ENCODE measurements at regions not wholly inside any gene's neighbourhood (a gene's known extent, or its start where the extent isn't known, plus 50 kb on each side); places are given as distances from the start of the nearest gene placed in this dataset.

GRCh38 chr3:5489536-5489935, 302.0 kb downstream of the EDEM1 start:
- Histone ChIP-seq H3F3A (ENCODE audit: insufficient read depth, low read length, poor library complexity, severe bottlenecking) (no peaks in the 10 kb centered on the region), H3K4me3 (ENCODE audit: low read length) (no peak overlapping the region), H3K9ac (ENCODE audit: low read length) (no peak overlapping the region), H3K36me3 (ENCODE audit: insufficient read depth, low read length) (no peaks in the 10 kb centered on the region), H3K79me2 (replicated peaks; ENCODE audit: insufficient read depth, low read length) (no peaks in the 10 kb centered on the region), H3K9me2 (ENCODE audit: insufficient read depth, low read length) (no peaks in the 10 kb centered on the region), H4K20me1 (ENCODE audit: insufficient read depth) (no peaks in the 10 kb centered on the region), H3K27ac (ENCODE audit: low read length) (no peak overlapping the region), H3K27me3 (ENCODE audit: insufficient read depth, low read depth, low read length) (no peaks in the 10 kb centered on the region), H2AFZ (ENCODE audit: low read depth, low read length) (no peak overlapping the region), H3K9me3 (ENCODE audit: low read length) (no peaks in the 10 kb centered on the region), H3K4me2 (ENCODE audit: low read length) (no peak overlapping the region)
- TF ChIP-seq POLR2AphosphoS5 (IDR thresholded peaks at IDR 0.05), result no peak
- no peak for TF ChIP-seq MXI1 (conservative IDR thresholded peaks at IDR 0.05; ENCODE audit: poor library complexity, severe bottlenecking)
- no peak for TF ChIP-seq REST (IDR thresholded peaks at IDR 0.05; ENCODE audit: borderline replicate concordance)
- TF ChIP-seq SMC3 (conservative IDR thresholded peaks at IDR 0.05; ENCODE audit: poor library complexity), result no peak
- TF ChIP-seq EP300 (conservative IDR thresholded peaks at IDR 0.05; ENCODE audit: poor library complexity, severe bottlenecking), result no peak
- no peak for TF ChIP-seq EZH2 (IDR thresholded peaks at IDR 0.05; ENCODE audit: borderline replicate concordance, insufficient read depth, low read length, poor library complexity, severe bottlenecking)
- no peak for TF ChIP-seq RAD21 (conservative IDR thresholded peaks at IDR 0.05)
- no peak for TF ChIP-seq TAF1 (IDR thresholded peaks at IDR 0.05; ENCODE audit: low read depth)
- no peak for TF ChIP-seq CTCF (IDR thresholded peaks at IDR 0.05; ENCODE audit: poor library complexity, severe bottlenecking)

- H3K9ac ChIP-seq (ENCODE audit: low read length), result no peak overlapping the region
- H3F3A ChIP-seq (ENCODE audit: insufficient read depth, low read length, poor library complexity, severe bottlenecking), result no peaks in the 10 kb centered on the region
- no peaks in the 10 kb centered on the region for H3K9me3 ChIP-seq (ENCODE audit: low read length)
- no peaks in the 10 kb centered on the region for H3K79me2 ChIP-seq (replicated peaks; ENCODE audit: insufficient read depth, low read length)
- H3K27ac ChIP-seq (ENCODE audit: low read length), result no peak overlapping the region
- TF ChIP-seq RAD21 (conservative IDR thresholded peaks at IDR 0.05), result no peak
- no peak for TF ChIP-seq EP300 (conservative IDR thresholded peaks at IDR 0.05; ENCODE audit: poor library complexity, severe bottlenecking)
- no peak for TF ChIP-seq EZH2 (IDR thresholded peaks at IDR 0.05; ENCODE audit: borderline replicate concordance, insufficient read depth, low read length, poor library complexity, severe bottlenecking)
- no peak for TF ChIP-seq REST (IDR thresholded peaks at IDR 0.05; ENCODE audit: borderline replicate concordance)
- no peak for TF ChIP-seq POLR2AphosphoS5 (IDR thresholded peaks at IDR 0.05)
- TF ChIP-seq MXI1 (conservative IDR thresholded peaks at IDR 0.05; ENCODE audit: poor library complexity, severe bottlenecking), result no peak
- TF ChIP-seq TAF1 (IDR thresholded peaks at IDR 0.05; ENCODE audit: low read depth), result no peak
- TF ChIP-seq SMC3 (conservative IDR thresholded peaks at IDR 0.05; ENCODE audit: poor library complexity), result no peak
- H3K27me3 ChIP-seq (ENCODE audit: insufficient read depth, low read depth, low read length), result no peaks in the 10 kb centered on the region
- H3K9me2 ChIP-seq (ENCODE audit: insufficient read depth, low read length), result no peaks in the 10 kb centered on the region
- H2AFZ ChIP-seq (ENCODE audit: low read depth, low read length), result no peak overlapping the region
- H3K36me3 ChIP-seq (ENCODE audit: insufficient read depth, low read length), result no peaks in the 10 kb centered on the region
- no peaks in the 10 kb centered on the region for H4K20me1 ChIP-seq (ENCODE audit: insufficient read depth)
- H3K4me2 ChIP-seq (ENCODE audit: low read length), result no peak overlapping the region
- no peak overlapping the region for H3K4me3 ChIP-seq (ENCODE audit: low read length)
These were observed 307.5 kb downstream of the EDEM1 start for GRCh38 chr3:5494905-5495519.
